Nephron progenitor cell (in vitro differentiated cells): ENCODE measurements at regions not wholly inside any gene's neighbourhood (a gene's known extent, or its start where the extent isn't known, plus 50 kb on each side); places are given as distances from the start of the nearest gene placed in this dataset.

ENCODE experiments used
- DNase-seq: peaks from one replicate; pipeline ENCODE4 v3.0.0; 2021
- H3K27ac Mint-ChIP-seq: 2 replicates; pipeline ENCODE4 v1.8.0; 2021; ENCODE audit warnings: mild to moderate bottlenecking, moderate library complexity, mixed read lengths
- H3K27me3 Mint-ChIP-seq: 2 replicates; pipeline ENCODE4 v1.8.0; 2021; ENCODE audit warnings: mild to moderate bottlenecking, low read depth, mixed read lengths; ENCODE audit not compliant: poor library complexity
- H3K36me3 Mint-ChIP-seq: 2 replicates; pipeline ENCODE4 v1.8.0; 2021; ENCODE audit warnings: low read depth, mixed read lengths
- H3K4me1 Mint-ChIP-seq: 2 replicates; pipeline ENCODE4 v1.8.0; 2021; ENCODE audit warnings: mixed read lengths
- H3K4me3 Mint-ChIP-seq: 2 replicates; pipeline ENCODE4 v1.8.0; 2021; ENCODE audit warnings: mild to moderate bottlenecking, moderate library complexity, mixed read lengths
- H3K9me3 Mint-ChIP-seq: 2 replicates; pipeline ENCODE4 v1.8.0; 2021; ENCODE audit warnings: mild to moderate bottlenecking, moderate library complexity, mixed read lengths
- TF ChIP-seq, protein P1 (sequence below): fragments of 200-600 bp; sonication (generic); IDR thresholded peaks from 2 replicates; pipeline ENCODE4 v1.5.0; 2021; ENCODE audit warnings: antibody characterized with exemption

DNA sequence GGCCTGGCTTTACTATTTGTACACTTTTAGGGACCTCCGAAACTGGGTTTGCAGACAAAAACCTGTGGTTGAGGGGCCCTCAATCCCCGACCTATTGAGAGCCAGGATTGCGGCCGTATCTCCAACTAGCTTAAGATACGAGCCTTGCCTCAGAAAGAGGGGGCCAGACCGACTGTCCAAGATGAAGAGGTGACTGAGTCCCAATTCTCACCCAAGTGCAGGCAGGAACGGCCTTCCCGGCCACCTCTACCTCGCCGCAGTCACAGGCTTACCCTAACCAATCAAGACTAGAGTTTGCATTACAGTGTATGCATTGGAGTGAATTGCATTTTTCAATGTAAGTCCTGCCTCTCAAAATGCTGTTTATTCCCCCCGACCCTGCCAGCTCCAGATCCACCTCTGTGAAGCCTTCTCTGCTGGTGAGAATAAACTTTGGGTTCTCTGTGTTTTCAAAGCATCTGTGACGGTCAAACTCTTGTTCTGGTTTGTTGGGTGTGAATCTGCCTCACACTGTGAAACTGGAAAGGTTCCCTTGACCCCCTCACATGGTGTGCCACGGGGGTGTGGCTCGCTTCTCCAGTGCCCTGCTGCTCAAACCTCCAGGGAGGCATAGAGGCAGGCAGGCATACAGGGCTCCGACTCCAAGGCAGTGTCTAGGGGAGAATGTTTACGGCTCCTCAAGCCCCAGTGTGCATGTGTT, 62.2 kb upstream of the WLS start:
- Mint-ChIP-seq H3K27ac (peak overlapping the region; percentile 95), H3K4me1 (peaks cover 77% of the 10 kb centered on the region), H3K4me3 (peak overlapping the region; percentile 29), H3K27me3 (peaks cover 2% of the 10 kb centered on the region), H3K36me3 (no peaks in the 10 kb centered on the region), H3K9me3 (no peaks in the 10 kb centered on the region)
- TF ChIP-seq, protein P1, sequence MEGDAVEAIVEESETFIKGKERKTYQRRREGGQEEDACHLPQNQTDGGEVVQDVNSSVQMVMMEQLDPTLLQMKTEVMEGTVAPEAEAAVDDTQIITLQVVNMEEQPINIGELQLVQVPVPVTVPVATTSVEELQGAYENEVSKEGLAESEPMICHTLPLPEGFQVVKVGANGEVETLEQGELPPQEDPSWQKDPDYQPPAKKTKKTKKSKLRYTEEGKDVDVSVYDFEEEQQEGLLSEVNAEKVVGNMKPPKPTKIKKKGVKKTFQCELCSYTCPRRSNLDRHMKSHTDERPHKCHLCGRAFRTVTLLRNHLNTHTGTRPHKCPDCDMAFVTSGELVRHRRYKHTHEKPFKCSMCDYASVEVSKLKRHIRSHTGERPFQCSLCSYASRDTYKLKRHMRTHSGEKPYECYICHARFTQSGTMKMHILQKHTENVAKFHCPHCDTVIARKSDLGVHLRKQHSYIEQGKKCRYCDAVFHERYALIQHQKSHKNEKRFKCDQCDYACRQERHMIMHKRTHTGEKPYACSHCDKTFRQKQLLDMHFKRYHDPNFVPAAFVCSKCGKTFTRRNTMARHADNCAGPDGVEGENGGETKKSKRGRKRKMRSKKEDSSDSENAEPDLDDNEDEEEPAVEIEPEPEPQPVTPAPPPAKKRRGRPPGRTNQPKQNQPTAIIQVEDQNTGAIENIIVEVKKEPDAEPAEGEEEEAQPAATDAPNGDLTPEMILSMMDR, result no peak
- DNase-seq, result no peak

GRCh38 chr1:68293609-68294366, 61.5 kb upstream of the WLS start:
- DNase-seq, result peak; percentile 57

DNA sequence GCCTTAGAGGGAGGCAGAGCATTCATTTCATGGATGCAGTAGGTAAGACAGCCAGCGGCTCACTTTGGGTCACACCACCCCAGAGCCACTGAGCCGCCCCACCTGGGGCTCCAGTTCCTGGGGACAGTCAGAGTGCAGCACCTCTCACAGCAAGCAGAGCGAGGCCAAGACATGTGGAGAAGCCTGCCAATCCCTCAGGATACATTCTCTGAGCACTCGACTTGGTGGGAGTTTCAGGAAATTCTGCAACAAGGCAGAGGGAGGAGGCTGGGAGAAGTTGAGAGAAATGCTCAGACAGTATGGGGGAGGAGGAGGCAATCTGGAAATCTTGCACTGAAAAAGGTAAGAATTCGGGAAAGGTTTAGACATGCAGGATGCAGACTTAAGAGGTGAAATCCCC, 60.8 kb upstream of the WLS start:
- TF ChIP-seq, protein P1, result no peak
- Mint-ChIP-seq H3K9me3 (no peaks in the 10 kb centered on the region), H3K36me3 (no peaks in the 10 kb centered on the region), H3K27ac (peak overlapping the region; percentile 98), H3K4me1 (peaks cover 67% of the 10 kb centered on the region), H3K27me3 (peaks cover 2% of the 10 kb centered on the region), H3K4me3 (peak overlapping the region; percentile 74)
- peak; percentile 13 for DNase-seq

More at GRCh38 chr1:68293609-68294366, 61.5 kb upstream of the WLS start:
- H3K4me3 Mint-ChIP-seq, result peak overlapping the region; percentile 74
- H3K36me3 Mint-ChIP-seq, result no peaks in the 10 kb centered on the region
- H3K4me1 Mint-ChIP-seq, result peaks cover 74% of the 10 kb centered on the region
- TF ChIP-seq, protein P1, result no peak
- peak overlapping the region; percentile 98 for H3K27ac Mint-ChIP-seq
- H3K9me3 Mint-ChIP-seq, result no peaks in the 10 kb centered on the region
- peaks cover 2% of the 10 kb centered on the region for H3K27me3 Mint-ChIP-seq

GRCh38 chr1:68291688-68292384, 59.5 kb upstream of the WLS start:
- TF ChIP-seq, protein P1, result no peak
- H3K27ac Mint-ChIP-seq, result peak overlapping the region; percentile 12
- H3K4me1 Mint-ChIP-seq, result peaks cover 56% of the 10 kb centered on the region
- no peak overlapping the region for H3K4me3 Mint-ChIP-seq
- no peak for DNase-seq
- H3K36me3 Mint-ChIP-seq, result no peaks in the 10 kb centered on the region
- no peaks in the 10 kb centered on the region for H3K9me3 Mint-ChIP-seq
- H3K27me3 Mint-ChIP-seq, result peaks cover 2% of the 10 kb centered on the region

- Mint-ChIP-seq H3K27me3 (no peaks in the 10 kb centered on the region), H3K9me3 (peaks cover 2% of the 10 kb centered on the region), H3K4me1 (peaks cover 27% of the 10 kb centered on the region), H3K4me3 (no peak overlapping the region), H3K27ac (no peak overlapping the region), H3K36me3 (peaks cover 4% of the 10 kb centered on the region)
- no peak for DNase-seq
- TF ChIP-seq, protein P1, result no peak
Observed at GRCh38 chr1:68287241-68287640, 54.9 kb upstream of the WLS start.
